ENCODE measurements at regions not wholly inside any gene's neighbourhood (a gene's known extent, or its start where the extent isn't known, plus 50 kb on each side); places are given as distances from the start of the nearest gene placed in this dataset.

- no peak for DNase-seq
Measured at GRCh38 chr4:157616741-157617472, 396.4 kb downstream of the GRIA2 start.

- DNase-seq, result no peak
Measured at GRCh38 chr4:157607996-157608395, 387.5 kb downstream of the GRIA2 start.

- DNase-seq, result no peak
Measured at GRCh38 chr4:157600583-157600982, 380.1 kb downstream of the GRIA2 start.

GRCh38 chr4:157591245-157591644, 370.7 kb downstream of the GRIA2 start:
- no peak for DNase-seq

- no peak for DNase-seq
Measured at GRCh38 chr4:157590679-157591078, 370.2 kb downstream of the GRIA2 start.

GRCh38 chr4:157587681-157588423, 367.3 kb downstream of the GRIA2 start:
- no peak for DNase-seq

GRCh38 chr4:157582141-157582540, 361.6 kb downstream of the GRIA2 start:
- no peak for DNase-seq

GRCh38 chr4:157576671-157577217, 356.2 kb downstream of the GRIA2 start:
- DNase-seq, result no peak

GRCh38 chr4:157575339-157575738, 354.8 kb downstream of the GRIA2 start:
- no peak for DNase-seq

GRCh38 chr4:157574606-157575005, 354.1 kb downstream of the GRIA2 start:
- DNase-seq, result no peak

GRCh38 chr4:157572951-157573350, 352.4 kb downstream of the GRIA2 start:
- no peak for DNase-seq

- no peak for DNase-seq
Measured at GRCh38 chr4:157572284-157572683, 351.8 kb downstream of the GRIA2 start.

- DNase-seq, result no peak
Measured at GRCh38 chr4:157564771-157565170, 344.2 kb downstream of the GRIA2 start.

GRCh38 chr4:157564218-157564617, 343.7 kb downstream of the GRIA2 start:
- no peak for DNase-seq

- DNase-seq, result no peak
Measured at GRCh38 chr4:157558016-157558415, 337.5 kb downstream of the GRIA2 start.

- DNase-seq, result no peak
Measured at GRCh38 chr4:157550028-157550427, 329.5 kb downstream of the GRIA2 start.

GRCh38 chr4:157527954-157528353, 307.4 kb downstream of the GRIA2 start:
- DNase-seq, result no peak

GRCh38 chr4:157521906-157522305, 301.4 kb downstream of the GRIA2 start:
- DNase-seq, result no peak

- DNase-seq, result no peak
Measured at GRCh38 chr4:157514711-157515110, 294.2 kb downstream of the GRIA2 start.

- no peak for DNase-seq
Measured at GRCh38 chr4:157509341-157509740, 288.8 kb downstream of the GRIA2 start.

- DNase-seq, result no peak
Measured at GRCh38 chr4:157502656-157503055, 282.1 kb downstream of the GRIA2 start.

- DNase-seq, result no peak
Measured at GRCh38 chr4:157459785-157460184, 239.3 kb downstream of the GRIA2 start.

GRCh38 chr4:157447195-157447594, 226.7 kb downstream of the GRIA2 start:
- DNase-seq, result no peak

- DNase-seq, result no peak
Measured at GRCh38 chr4:157444014-157444413, 223.5 kb downstream of the GRIA2 start.

Data from KG1 (cell line).